ENCODE measurements at regions not wholly inside any gene's neighbourhood (a gene's known extent, or its start where the extent isn't known, plus 50 kb on each side); places are given as distances from the start of the nearest gene placed in this dataset.

DNA sequence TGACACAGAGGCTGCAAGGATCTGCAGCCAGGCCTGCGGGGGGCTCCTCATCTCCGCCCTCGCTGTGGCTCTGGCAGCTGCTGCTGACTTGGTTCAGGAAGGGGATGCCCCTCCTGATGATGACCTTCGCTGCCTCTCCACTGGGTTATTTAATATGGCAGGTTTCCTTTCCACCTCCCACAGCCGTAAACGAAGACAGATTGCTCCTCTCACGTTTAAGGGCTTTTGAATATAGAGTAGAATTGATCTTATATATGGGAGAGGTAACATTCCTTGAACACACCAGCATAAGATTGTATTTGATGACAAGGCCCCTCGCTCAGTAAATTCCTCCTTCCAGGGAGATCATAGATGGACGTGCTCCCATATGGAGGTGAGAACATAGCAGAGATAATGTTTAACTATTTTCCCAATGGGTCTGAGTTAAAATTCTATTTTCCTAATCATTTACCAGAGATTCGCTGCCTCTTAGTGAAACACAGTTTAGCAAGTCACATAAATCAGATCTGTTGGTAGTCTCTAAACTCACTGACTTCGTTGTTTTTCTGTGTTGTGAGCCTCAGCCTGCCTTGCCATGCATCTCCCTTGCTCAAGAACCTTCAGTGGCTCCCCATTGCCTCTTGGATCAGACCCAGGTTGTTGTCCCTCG, 88.5 kb upstream of the AJAP1 start:
- no peaks in the 10 kb centered on the region for H3K4me1 ChIP-seq
- H3K27me3 ChIP-seq = no peaks in the 10 kb centered on the region
- no peak for TF ChIP-seq CTCF (IDR thresholded peaks at IDR 0.05)
- no peak overlapping the region for H3K27ac ChIP-seq
- no peak for DNase-seq (ENCODE audit: low spot score)
- H3K36me3 ChIP-seq = no peaks in the 10 kb centered on the region
- H3K4me3 ChIP-seq = no peak overlapping the region
- H3K9me3 ChIP-seq = no peaks in the 10 kb centered on the region

GRCh38 chr1:4571263-4571662, 83.1 kb upstream of the AJAP1 start:
- no peaks in the 10 kb centered on the region for H3K9me3 ChIP-seq
- no peak overlapping the region for H3K4me3 ChIP-seq
- H3K27ac ChIP-seq = no peak overlapping the region
- no peak for TF ChIP-seq CTCF (IDR thresholded peaks at IDR 0.05)
- no peak for DNase-seq (ENCODE audit: low spot score)
- H3K4me1 ChIP-seq = no peaks in the 10 kb centered on the region
- no peaks in the 10 kb centered on the region for H3K36me3 ChIP-seq
- no peaks in the 10 kb centered on the region for H3K27me3 ChIP-seq

DNA sequence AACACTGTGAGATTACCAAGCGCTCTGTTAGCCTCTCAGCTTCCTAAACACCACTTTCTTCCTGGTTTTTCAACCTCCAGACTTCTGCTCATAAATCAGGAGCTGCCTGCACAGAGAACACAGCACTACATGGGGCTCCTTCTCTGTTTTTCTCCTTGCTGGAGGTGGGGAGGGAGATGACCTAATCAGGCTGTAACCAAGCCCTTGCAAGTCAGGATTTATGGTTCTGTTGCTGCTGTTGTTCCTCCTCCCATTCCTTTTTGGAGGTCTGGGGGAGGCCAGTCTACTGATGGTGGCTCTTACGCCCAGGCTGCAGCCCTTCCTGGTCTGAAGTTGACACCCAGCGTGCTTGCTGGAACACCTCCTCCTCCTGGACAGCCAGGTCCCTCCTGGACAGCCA, 80.9 kb upstream of the AJAP1 start:
- Histone ChIP-seq H3K4me3 (no peak overlapping the region), H3K27me3 (no peaks in the 10 kb centered on the region), H3K36me3 (no peaks in the 10 kb centered on the region), H3K27ac (no peak overlapping the region), H3K4me1 (no peaks in the 10 kb centered on the region), H3K9me3 (no peaks in the 10 kb centered on the region)
- no peak for TF ChIP-seq CTCF (IDR thresholded peaks at IDR 0.05)
- DNase-seq (ENCODE audit: low spot score) = no peak

- no peak for DNase-seq (ENCODE audit: low spot score)
- TF ChIP-seq CTCF (IDR thresholded peaks at IDR 0.05) = no peak
- Histone ChIP-seq H3K9me3 (no peaks in the 10 kb centered on the region), H3K4me3 (no peak overlapping the region), H3K27ac (no peak overlapping the region), H3K4me1 (no peaks in the 10 kb centered on the region), H3K27me3 (peaks cover 3 to 9% of the 10 kb centered on the region in 2 donors), H3K36me3 (no peaks in the 10 kb centered on the region)
Observed at GRCh38 chr1:4581807-4582206, 72.6 kb upstream of the AJAP1 start.

GRCh38 chr1:4584449-4584848, 70.0 kb upstream of the AJAP1 start:
- TF ChIP-seq CTCF (IDR thresholded peaks at IDR 0.05) = no peak
- Histone ChIP-seq H3K27ac (no peak overlapping the region), H3K27me3 (peaks cover 3 to 9% of the 10 kb centered on the region in 2 donors), H3K9me3 (no peaks in the 10 kb centered on the region), H3K4me1 (no peaks in the 10 kb centered on the region), H3K36me3 (no peaks in the 10 kb centered on the region), H3K4me3 (no peak overlapping the region)
- DNase-seq (ENCODE audit: low spot score) = no peak

GRCh38 chr1:4585216-4585615, 69.2 kb upstream of the AJAP1 start:
- Histone ChIP-seq H3K27ac (no peak overlapping the region), H3K27me3 (peaks cover 3 to 9% of the 10 kb centered on the region in 2 donors), H3K4me1 (no peaks in the 10 kb centered on the region), H3K9me3 (no peaks in the 10 kb centered on the region), H3K4me3 (no peak overlapping the region), H3K36me3 (no peaks in the 10 kb centered on the region)
- no peak for DNase-seq (ENCODE audit: low spot score)
- peak; percentile 41 to 67 for TF ChIP-seq CTCF (IDR thresholded peaks at IDR 0.05)
